GM18907 (cell line): ENCODE measurements at regions not wholly inside any gene's neighbourhood (a gene's known extent, or its start where the extent isn't known, plus 50 kb on each side); places are given as distances from the start of the nearest gene placed in this dataset.
"Not testable (repeated sequence)": the region's sequence is repeated elsewhere in the genome, so short reads cannot be mapped to it uniquely, and the experiment has no call there.

Experiments
- ATAC-seq: cut with Tn5 transposase; IDR thresholded peaks from one replicate; pipeline ENCODE4 v1.9.1; 2021; ENCODE audit warnings: mild to moderate bottlenecking, moderate library complexity; ENCODE audit not compliant: unreplicated experiment

DNA sequence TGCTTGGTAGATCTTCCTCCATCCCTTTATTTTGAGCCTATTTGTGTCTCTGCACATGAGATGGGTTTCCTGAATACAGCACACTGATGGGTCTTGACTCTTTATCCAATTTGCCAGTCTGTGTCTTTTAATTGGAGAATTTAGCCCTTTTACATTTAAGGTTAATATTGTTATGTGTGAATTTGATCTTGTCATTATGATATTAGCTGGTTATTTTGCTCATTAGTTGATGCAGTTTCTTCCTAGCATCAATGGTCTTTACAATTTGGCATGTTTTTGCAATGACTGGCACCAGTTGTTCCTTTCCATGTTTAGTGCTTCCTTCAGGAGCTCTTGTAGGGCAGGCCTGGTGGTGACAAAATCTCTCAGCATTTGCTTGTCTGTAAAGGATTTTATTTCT, 72.4 kb downstream of the HNRNPD start:
- ATAC-seq = not testable (repeated sequence)

DNA sequence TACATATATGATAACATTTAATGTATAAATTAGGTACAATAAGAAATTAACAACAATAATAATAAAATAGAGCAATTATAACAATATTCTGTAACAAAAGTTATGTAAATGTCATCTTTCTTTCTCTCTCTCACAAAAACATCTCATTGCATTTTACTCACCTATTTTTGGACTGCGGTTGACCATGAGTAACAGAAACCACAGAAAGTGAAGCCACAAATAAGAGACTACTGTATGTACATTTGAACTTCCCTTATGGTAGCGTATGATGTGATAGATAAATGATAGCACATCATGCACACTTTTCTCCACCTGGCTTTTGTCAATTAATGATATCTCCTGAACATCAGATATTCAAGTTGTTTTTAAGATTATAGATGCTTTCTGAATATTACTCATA, 80.5 kb downstream of the HNRNPD start:
- ATAC-seq = peak; percentile 100

DNA sequence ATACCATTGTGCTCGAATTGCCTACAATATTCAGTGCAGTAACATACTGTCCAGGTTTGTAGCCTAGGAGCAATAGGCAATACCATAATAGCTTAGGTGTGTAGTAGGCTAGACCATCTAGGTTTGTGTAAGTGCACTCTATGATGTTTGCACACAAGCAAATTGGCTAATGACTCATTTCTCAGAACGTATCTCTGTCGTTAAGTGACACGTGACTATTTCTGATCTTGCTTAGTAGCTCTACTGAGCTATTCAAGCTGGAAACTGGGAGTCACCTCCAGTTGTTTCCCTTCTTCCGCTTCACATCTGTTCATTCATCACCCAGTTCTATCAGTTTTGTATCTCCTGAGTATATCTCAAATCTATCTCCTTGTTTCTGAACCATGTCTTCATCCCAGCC, 86.1 kb downstream of the HNRNPD start:
- no peak for ATAC-seq

DNA sequence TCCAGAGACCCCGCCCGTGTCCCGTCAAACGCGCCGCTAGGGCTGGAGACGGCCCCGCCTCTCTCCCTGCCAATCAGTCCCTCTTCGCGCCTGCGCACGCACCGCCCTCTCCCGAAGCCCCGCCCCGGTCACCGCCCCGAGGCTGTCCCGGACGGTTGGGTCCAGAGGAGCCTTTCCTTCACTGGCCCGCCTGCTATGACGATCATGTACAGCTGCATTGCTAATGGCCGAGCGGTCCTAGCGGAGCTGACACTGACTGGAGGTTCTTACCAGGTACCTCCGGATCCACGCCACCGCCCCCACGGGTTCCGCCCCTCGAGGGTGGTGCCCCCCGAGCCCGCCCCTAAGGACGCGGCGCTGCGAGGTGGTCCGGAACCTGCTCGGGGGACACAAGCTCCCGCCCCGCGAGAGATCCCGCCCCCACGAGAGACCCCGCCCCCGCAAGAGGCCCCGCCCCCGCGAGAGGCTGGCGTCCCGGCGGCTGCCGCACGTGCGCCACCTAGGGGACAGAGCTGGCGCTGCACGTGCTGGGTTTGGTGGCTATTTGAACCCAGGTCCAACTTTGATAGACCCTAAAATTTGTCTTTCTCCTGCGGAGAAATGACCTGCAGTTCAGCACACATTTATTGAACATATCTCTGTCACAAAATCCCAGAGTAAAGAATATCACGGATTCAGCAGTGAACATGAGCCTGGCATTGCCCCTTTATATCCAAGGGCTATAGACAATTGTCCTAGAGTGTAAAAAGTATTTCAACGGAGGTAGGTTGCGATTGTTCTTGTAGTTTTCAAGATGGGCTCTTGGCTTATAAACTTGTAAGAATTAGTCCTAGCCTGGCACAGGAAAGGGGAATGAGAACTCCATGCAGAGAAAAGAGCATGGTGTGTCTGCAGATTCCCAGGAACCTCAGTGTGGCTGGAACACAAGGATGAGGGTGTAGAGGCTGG, 88.7 kb downstream of the HNRNPD start:
- peak; percentile 100 for ATAC-seq

DNA sequence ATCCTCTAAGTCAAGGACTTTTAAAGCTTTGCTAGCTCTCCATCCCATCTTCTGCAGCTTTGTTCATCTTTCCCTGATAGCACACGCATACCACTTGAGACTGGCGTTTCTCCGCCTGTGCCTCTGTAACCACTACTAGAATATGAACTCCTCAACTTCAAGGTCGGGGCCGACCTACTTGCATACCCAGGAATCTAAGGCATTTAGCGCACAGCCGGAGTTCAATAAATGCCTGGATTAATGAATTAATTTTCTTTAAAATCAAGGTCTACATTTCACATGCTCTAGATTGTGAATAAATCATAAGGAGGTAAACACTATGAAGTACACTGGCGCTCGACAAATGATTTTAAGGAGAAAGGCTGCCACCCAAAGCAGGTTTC, 89.3 kb downstream of the HNRNPD start:
- ATAC-seq = no peak

DNA sequence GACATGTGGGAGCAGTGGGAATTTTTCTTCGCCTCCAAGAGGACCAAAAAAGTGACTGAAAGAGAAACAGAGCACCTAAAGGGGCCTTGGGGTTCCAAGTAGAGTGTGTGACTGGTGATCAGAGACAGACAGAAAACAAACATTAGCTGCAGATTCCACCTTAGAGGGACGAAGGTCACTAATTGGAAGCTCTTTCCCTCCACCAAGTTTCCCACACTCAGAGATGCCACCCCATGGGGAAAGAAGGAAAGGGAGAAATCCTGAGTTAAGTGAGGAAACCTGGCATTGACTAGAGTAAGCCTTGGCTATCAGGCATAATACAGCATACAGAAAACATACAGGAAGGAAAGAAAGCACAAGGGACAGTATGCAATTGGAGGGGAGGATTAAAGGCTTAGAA, 90.9 kb downstream of the HNRNPD start:
- ATAC-seq = no peak

DNA sequence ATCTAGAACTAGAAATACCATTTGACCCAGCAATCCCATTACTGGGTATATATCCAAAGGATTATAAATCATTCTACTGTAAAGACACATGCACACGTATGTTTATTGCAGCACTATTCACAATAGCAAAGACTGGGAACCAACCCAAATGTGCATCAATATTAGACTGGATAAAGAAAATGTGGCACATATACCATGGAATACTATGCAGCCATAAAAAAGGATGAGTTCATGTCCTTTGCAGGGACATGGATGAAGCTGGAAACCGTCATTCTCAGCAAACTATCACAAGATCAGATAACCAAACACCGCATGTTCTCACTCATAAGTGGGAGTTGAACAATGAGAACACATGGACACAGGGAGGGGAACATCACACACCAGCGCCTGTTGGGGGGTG, 94.2 kb downstream of the HNRNPD start:
- ATAC-seq = not testable (repeated sequence)

DNA sequence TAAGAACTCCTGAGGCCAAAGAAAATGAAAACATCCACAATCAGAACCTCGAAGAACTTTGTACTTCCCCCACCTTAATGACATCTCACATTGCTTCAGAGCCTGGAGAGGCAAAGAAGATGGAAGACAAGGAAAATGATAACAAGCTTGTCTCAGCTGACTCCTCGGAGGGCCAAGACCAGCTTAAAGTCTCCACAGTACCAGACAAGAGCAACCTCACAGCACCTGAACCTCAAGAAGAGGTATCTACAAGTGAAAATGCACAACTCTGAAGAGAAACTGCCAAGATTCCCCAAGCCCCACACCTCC, 97.5 kb downstream of the HNRNPD start:
- ATAC-seq = no peak

DNA sequence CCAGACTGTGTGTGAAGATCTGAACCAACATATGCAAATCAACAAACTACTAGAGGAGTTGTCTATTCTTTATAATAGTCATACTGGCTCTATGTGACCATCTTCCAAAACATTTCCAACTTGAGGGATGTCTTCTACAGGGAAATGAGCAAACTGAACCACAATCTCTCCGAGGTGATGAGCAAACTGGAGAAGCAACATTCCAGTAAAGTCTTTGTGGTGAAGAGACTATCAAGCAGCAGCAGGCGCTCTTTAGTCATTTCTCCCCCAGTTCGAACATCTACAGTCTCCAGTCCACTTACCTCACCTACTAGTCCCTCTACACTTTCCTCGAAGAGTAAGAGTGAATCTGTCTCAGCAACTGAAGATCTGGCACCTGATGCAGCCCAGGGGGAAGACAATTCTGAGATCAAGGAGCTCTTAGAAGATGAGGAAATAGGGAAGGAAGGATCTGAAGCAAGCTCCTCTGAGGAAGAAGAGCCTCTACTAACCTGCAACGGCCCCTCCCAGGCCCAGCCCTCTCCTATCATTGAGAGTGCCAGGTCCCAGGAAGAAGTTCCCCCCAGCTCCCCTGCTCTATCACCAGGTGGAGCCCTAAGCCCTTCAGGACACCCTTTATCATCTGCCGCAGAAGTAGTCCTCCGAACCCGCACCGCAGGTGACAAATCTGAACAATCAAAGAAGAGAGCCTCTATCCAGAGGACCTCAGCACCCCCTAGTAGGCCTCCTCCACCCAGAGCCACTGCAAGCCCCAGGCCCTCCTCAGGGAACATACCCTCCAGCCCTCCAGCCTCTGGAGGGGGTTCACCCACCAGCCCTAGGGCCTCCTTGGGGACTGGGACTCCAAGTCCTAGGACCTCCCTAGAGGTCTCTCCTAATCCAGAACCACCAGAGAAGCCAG, 98.1 kb downstream of the HNRNPD start:
- ATAC-seq = no peak

DNA sequence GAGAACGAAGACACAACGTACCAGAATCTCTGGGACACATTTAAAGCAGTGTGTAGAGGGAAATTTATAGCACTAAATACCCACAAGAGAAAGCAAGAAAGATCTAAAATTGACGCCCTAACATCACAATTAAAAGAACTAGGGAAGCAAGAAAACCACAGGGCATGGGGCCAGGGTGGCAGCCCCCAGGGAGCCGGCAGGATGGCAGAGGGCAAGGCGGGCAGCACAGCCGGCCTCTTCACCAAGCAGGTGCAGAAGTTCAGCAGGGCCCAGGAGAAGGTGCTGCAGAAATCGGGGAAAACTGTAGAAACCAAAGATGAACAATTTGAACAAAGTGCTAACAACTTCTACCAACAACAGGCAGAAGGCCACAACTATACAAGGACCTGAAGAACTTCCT, 99.1 kb downstream of the HNRNPD start:
- ATAC-seq = not testable (repeated sequence)

DNA sequence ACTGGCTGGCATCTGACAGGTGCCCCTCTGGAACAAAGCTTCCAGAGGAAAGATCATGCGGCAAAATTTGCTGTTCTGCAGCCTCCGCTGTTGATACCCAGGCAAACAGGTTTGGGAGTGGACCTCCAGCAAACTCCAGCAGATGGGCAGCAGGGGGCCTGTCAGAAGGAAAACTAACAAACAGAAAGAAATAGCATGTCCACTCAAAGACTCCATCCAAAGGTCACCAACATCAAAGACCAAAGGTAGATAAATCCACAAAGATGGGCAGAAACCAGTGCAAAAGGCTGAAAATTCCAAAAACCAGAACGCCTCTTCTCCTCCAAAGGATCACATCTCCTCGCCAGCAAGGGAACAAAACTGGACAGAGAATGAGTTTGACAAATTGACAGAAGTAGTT, 101.3 kb downstream of the HNRNPD start:
- not testable (repeated sequence) for ATAC-seq

DNA sequence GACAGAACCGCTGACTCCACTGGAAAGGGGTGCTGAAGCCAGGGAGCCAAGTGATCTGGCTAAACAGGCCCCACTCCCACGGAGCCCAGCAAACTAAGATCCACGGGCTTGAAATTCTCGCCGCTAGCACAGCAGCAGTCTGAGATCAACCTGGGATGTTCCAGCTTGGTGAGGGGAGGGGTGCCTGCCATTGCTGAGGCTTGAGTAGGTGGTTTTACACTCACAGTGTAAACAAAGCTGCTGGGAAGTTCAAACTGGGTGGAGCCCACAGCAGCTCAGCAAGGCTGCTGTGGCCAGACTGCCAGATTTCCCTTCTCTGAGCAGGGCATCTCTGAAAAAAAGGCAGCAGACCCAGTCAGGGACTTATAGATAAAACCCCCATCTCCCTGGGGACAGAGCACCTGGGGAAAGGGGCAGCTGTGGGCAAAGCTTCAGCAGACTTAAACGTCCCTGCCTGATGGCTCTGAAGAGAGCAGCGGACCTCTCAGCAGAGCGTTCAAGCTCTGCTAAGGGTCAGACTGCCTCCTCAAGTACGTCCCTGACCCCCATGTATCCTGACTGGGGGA, 101.8 kb downstream of the HNRNPD start:
- ATAC-seq = not testable (repeated sequence)

DNA sequence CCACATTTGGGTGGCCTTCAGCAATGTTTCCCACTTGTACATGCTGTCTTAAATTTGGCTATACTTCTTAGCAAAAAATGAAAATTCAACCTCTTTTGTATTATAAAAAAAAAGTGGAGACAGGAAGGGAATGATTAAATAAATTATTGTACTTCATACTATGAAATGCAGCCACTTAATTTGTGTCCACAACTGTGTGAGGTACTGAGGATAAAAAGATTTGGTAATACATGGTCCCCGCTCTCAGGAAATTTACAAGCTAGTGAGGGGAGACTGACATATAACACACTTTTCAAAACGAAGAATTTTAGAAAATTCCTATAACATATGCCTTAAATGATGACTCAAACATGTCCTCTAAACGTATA, 105.0 kb downstream of the HNRNPD start:
- ATAC-seq = no peak

DNA sequence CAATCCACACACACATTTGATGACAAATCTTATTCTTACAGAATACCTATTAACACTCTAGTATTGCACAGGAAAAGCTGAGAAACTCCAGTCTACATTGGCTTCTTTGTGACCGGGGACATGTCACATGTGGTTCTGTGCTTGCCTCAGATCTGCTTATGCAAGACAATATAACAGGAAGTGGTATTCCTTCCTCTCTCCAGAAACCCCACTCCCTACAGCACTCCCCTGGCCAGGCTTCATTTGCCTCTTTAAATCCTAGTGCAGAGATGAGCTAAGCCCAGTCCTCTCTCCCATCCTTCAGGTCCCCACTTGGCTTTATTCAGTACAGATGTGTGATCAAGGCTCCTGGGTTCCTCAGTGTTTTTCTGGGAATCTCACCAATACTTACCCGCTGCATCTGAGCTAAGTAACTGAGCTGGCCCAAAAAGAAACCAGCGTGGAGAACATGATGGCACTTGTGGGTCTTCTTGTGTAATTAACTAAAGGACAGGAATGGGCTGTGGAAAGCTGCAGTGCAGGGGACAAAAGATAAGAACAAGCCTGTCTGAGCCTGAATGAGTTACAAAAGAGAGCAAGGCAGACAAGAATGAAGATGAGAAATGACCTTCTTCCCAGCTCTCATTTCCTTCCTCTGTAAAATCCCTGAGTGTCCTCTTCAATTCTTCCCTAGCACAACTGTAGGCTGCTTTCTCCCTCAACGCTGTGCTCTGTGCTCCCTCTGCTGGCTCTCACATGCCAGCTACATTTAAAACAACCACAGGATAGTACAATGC, 105.6 kb downstream of the HNRNPD start:
- peak; percentile 94 for ATAC-seq

DNA sequence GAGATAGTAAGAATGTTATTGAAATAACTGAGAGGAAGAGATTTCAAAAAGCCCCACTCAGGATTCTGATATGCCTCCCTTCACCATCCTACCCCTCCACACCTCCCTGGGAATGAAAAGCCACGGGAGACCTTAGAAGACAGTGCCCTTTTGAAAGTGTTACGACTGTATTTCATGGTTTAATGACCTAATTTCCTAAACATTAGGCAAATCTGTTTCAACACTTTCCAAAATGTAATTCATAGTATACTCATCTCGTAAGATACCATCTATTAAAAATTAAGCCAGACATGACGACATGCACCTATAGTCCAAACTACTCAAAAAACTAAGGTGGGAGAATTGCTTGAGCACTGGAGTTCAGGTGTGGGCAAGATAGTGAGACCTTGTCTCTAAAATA, 106.3 kb downstream of the HNRNPD start:
- no peak for ATAC-seq

DNA sequence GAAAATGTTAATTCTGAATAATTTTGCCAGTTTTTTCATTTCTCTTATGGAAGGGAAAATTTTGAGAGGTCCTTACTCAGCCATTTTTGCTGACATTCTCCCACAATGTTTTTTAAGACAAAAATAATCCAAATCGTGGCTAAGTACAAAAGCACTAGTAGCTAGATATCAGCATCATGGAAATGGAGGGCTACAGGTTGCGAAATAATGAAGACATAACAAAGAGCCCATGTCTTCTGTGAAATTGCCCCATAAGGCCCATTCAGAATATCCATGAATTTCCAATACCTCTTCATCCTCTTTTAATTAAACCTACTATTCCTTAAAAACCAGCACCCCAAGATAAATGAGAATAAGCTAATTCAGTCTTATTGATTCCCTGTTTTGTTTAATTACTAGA, 107.4 kb downstream of the HNRNPD start:
- no peak for ATAC-seq

DNA sequence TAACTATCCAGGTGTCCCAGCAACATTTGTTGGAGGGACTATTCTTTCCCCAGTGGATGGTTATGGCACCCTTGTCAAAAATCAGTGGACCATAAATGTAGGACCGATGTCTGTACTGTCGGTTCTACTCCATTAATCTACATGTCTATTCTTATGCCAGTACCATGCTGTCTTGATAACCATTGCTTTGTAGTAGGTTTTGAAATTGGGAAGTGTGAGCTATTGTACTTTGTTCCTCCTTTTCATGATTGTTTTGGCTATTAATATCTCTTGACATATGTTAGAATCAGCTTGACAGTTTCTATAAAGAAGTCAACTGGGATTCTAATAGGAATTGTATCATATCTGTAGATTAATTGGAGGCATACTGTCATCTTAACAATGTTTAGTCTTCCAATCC, 112.7 kb downstream of the HNRNPD start:
- ATAC-seq = no peak

DNA sequence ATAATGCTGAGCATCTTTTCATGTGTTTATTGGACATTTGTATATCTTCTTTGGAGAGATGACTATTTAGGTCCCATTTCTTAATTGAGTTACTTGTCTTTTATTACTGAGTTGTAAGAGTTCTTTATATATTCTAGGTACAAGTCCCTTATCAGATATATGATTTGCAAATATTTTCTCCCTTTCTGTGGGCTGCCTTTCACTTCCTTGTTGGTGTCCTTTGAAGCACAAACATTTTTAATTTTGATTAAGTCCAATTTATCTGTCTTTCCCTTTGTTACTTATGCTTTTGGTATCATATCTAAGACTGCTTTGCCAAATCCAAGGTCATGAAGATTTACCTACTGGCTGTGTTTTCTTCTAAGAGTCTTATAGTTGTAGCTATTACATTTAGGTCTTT, 113.2 kb downstream of the HNRNPD start:
- no peak for ATAC-seq

DNA sequence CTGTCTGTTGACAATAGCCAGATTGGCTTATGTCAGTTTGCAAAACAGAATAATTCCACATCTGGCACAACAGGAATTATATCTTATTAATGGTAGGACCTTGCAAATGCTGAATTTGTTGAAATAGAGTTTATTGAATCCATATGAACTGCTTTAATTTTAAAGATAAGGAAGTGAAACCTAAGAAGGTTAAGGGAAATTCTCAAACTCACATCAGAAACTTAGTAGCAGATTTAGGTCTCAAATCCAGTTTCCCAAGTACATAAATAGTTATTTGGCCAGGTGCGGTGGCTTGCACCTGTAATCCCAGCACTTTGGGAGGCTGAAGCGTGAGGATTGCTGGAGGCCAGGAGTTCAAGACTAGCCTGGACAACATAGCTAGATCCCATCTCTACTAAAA, 117.1 kb downstream of the HNRNPD start:
- no peak for ATAC-seq

DNA sequence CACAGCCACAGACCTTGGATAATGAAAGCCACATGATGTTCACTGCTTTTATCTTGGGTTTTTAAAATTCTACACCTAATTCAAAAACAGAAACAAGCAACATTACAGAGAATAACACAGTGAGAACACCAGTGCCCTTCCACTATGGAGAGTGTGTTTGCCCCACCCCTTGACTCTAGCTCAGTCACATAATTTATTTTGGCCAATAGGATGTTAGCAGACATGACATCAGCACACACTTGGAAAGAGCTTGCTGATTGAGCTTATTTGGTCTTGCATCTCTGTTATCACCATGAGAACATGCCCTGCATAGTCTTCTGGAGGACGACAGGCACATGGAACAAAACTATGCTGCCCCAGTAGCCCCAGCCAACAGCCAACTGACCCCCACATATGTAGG, 118.1 kb downstream of the HNRNPD start:
- ATAC-seq = no peak
